Endodermal cell (in vitro differentiated cells): ENCODE measurements at regions not wholly inside any gene's neighbourhood (a gene's known extent, or its start where the extent isn't known, plus 50 kb on each side); places are given as distances from the start of the nearest gene placed in this dataset.

ENCODE experiments used
- DNase-seq: peaks from one replicate; pipeline ENCODE4 v3.0.0-alpha.2; 2017
- H3K27ac ChIP-seq: 2 replicates; pipeline ENCODE4 v1.5.1; 2013; ENCODE audit warnings: mild to moderate bottlenecking, low read depth, low read length, moderate library complexity
- H3K27me3 ChIP-seq: 2 replicates; pipeline ENCODE4 v1.6.1; 2013; ENCODE audit warnings: mild to moderate bottlenecking, low read length, moderate library complexity; ENCODE audit not compliant: insufficient read depth, control insufficient read depth, poor library complexity, severe bottlenecking
- H3K36me3 ChIP-seq: 2 replicates; pipeline ENCODE4 v1.7.0; 2013; ENCODE audit warnings: mild to moderate bottlenecking, low read length, moderate library complexity; ENCODE audit not compliant: control insufficient read depth, insufficient read depth
- H3K4me1 ChIP-seq: one replicate; pipeline ENCODE4 v1.7.0; 2013; ENCODE audit warnings: low read length; ENCODE audit not compliant: control insufficient read depth, insufficient read depth
- H3K4me3 ChIP-seq: 2 replicates; pipeline ENCODE4 v1.5.1; 2013; ENCODE audit warnings: mild to moderate bottlenecking, low read length, moderate library complexity
- H3K9ac ChIP-seq: 2 replicates; pipeline ENCODE4 v1.6.1; 2013; ENCODE audit warnings: mild to moderate bottlenecking, low read length, moderate library complexity; ENCODE audit not compliant: poor library complexity, severe bottlenecking; ENCODE audit errors: extremely low read depth
- H3K9me3 ChIP-seq: 2 replicates; pipeline ENCODE4 v1.6.1; 2013; ENCODE audit warnings: mild to moderate bottlenecking, low read length, moderate library complexity; ENCODE audit not compliant: control insufficient read depth
- H3K27ac Mint-ChIP-seq: 2 replicates; pipeline ENCODE4 v1.8.0; 2020; ENCODE audit warnings: mixed read lengths
- H3K27me3 Mint-ChIP-seq: 2 replicates; pipeline ENCODE4 v1.8.0; 2021; ENCODE audit warnings: mild to moderate bottlenecking, mixed read lengths; ENCODE audit not compliant: insufficient read depth
- H3K36me3 Mint-ChIP-seq: 2 replicates; pipeline ENCODE4 v1.8.0; 2020; ENCODE audit warnings: low read depth, mixed read lengths
- H3K4me1 Mint-ChIP-seq: 2 replicates; pipeline ENCODE4 v1.8.0; 2020; ENCODE audit warnings: mixed read lengths
- H3K4me3 Mint-ChIP-seq: 2 replicates; pipeline ENCODE4 v1.8.0; 2020; ENCODE audit warnings: mild to moderate bottlenecking, moderate library complexity, mixed read lengths
- H3K9me3 Mint-ChIP-seq: 2 replicates; pipeline ENCODE4 v1.8.0; 2020; ENCODE audit warnings: mild to moderate bottlenecking, mixed read lengths
- WGBS, 2 experiments: methylation state at CpG; one replicate each; pipeline versions ENCODE4 v1.1.5 to v1.1.7; 2013; ENCODE audit warnings: missing lambda C conversion rate in 2 of 2, mixed read lengths in 1 of 2; ENCODE audit not compliant: insufficient coverage in 1 of 2, insufficient read length in 1 of 2; 5-methylcytosine and 5-hydroxymethylcytosine counted together
- TF ChIP-seq, protein P1 (sequence below): fragments of 200-600 bp; sonication (generic); conservative IDR thresholded peaks from 2 replicates; pipeline ENCODE4 v1.5.0; 2021; ENCODE audit warnings: antibody characterized with exemption, mild to moderate bottlenecking

- H3K9me3 Mint-ChIP-seq = no peaks in the 10 kb centered on the region
- H3K4me1 ChIP-seq = no peaks in the 10 kb centered on the region
- no peaks in the 10 kb centered on the region for H3K27me3 ChIP-seq
- no peaks in the 10 kb centered on the region for H3K36me3 ChIP-seq
- H3K27ac ChIP-seq = no peak overlapping the region
- H3K4me3 Mint-ChIP-seq = no peak overlapping the region
- H3K9me3 ChIP-seq = no peaks in the 10 kb centered on the region
- no peaks in the 10 kb centered on the region for H3K36me3 Mint-ChIP-seq
- H3K4me3 ChIP-seq = no peak overlapping the region
- WGBS, 2 experiments = no CpG with 5 or more reads among the region's 1 CpG
- H3K27me3 Mint-ChIP-seq = no peaks in the 10 kb centered on the region
- H3K4me1 Mint-ChIP-seq = peaks cover 9% of the 10 kb centered on the region
- H3K27ac Mint-ChIP-seq = no peak overlapping the region
- TF ChIP-seq, protein P1, sequence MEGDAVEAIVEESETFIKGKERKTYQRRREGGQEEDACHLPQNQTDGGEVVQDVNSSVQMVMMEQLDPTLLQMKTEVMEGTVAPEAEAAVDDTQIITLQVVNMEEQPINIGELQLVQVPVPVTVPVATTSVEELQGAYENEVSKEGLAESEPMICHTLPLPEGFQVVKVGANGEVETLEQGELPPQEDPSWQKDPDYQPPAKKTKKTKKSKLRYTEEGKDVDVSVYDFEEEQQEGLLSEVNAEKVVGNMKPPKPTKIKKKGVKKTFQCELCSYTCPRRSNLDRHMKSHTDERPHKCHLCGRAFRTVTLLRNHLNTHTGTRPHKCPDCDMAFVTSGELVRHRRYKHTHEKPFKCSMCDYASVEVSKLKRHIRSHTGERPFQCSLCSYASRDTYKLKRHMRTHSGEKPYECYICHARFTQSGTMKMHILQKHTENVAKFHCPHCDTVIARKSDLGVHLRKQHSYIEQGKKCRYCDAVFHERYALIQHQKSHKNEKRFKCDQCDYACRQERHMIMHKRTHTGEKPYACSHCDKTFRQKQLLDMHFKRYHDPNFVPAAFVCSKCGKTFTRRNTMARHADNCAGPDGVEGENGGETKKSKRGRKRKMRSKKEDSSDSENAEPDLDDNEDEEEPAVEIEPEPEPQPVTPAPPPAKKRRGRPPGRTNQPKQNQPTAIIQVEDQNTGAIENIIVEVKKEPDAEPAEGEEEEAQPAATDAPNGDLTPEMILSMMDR = no peak
- no peak for DNase-seq
- no peak overlapping the region for H3K9ac ChIP-seq
Observed at GRCh38 chr2:151056870-151057269, 204.8 kb downstream of the RBM43 start.

GRCh38 chr2:151053661-151053990 is 208.0 kb downstream of the RBM43 start:
- H3K4me1 ChIP-seq = no peaks in the 10 kb centered on the region
- H3K9ac ChIP-seq = no peak overlapping the region
- H3K27me3 ChIP-seq = no peaks in the 10 kb centered on the region
- Mint-ChIP-seq H3K4me3 (no peak overlapping the region), H3K27me3 (no peaks in the 10 kb centered on the region), H3K4me1 (no peaks in the 10 kb centered on the region), H3K27ac (no peak overlapping the region), H3K9me3 (no peaks in the 10 kb centered on the region), H3K36me3 (no peaks in the 10 kb centered on the region)
- no peak for DNase-seq
- no peak overlapping the region for H3K27ac ChIP-seq
- H3K9me3 ChIP-seq = no peaks in the 10 kb centered on the region
- H3K4me3 ChIP-seq = no peak overlapping the region
- 85 to 89% methylated on average over 1 of the region's 1 CpG for WGBS, 2 experiments
- H3K36me3 ChIP-seq = no peaks in the 10 kb centered on the region
- TF ChIP-seq, protein P1 = no peak

GRCh38 chr2:151052850-151053660 is 208.6 kb downstream of the RBM43 start:
- H3K9ac ChIP-seq = no peak overlapping the region
- no peak overlapping the region for H3K27ac ChIP-seq
- no peaks in the 10 kb centered on the region for H3K36me3 Mint-ChIP-seq
- DNase-seq = no peak
- no peaks in the 10 kb centered on the region for H3K36me3 ChIP-seq
- H3K4me3 Mint-ChIP-seq = no peak overlapping the region
- no peaks in the 10 kb centered on the region for H3K4me1 ChIP-seq
- TF ChIP-seq, protein P1 = no peak
- no peaks in the 10 kb centered on the region for H3K4me1 Mint-ChIP-seq
- no peak overlapping the region for H3K4me3 ChIP-seq
- WGBS, 2 experiments = 86 to 88% methylated on average over 1 of the region's 1 CpG
- no peaks in the 10 kb centered on the region for H3K9me3 ChIP-seq
- H3K27me3 Mint-ChIP-seq = no peaks in the 10 kb centered on the region
- H3K9me3 Mint-ChIP-seq = no peaks in the 10 kb centered on the region
- H3K27ac Mint-ChIP-seq = no peak overlapping the region
- H3K27me3 ChIP-seq = no peaks in the 10 kb centered on the region
